ENCODE measurements at regions not wholly inside any gene's neighbourhood (a gene's known extent, or its start where the extent isn't known, plus 50 kb on each side); places are given as distances from the start of the nearest gene placed in this dataset.
"Not testable (repeated sequence)": the region's sequence is repeated elsewhere in the genome, so short reads cannot be mapped to it uniquely, and the experiment has no call there.

GRCh38 chr2:62630206-62630605 lies 75.3 kb upstream of the EHBP1 start:
- not testable (repeated sequence) for TF ChIP-seq POLR2A, CTCF, POLR2AphosphoS5 (IDR thresholded peaks at IDR 0.05)
